HG02588 (cell line): ENCODE measurements at regions not wholly inside any gene's neighbourhood (a gene's known extent, or its start where the extent isn't known, plus 50 kb on each side); places are given as distances from the start of the nearest gene placed in this dataset.
A peak's percentile ranks its signal among the peaks of the same experiment; 100 is the strongest.
"Not testable (repeated sequence)": the region's sequence is repeated elsewhere in the genome, so short reads cannot be mapped to it uniquely, and the experiment has no call there.

Experiments used
- ATAC-seq: cut with Tn5 transposase; IDR thresholded peaks from one replicate; pipeline ENCODE4 v1.9.1; 2021; ENCODE audit warnings: mild to moderate bottlenecking, moderate library complexity; ENCODE audit not compliant: unreplicated experiment

DNA sequence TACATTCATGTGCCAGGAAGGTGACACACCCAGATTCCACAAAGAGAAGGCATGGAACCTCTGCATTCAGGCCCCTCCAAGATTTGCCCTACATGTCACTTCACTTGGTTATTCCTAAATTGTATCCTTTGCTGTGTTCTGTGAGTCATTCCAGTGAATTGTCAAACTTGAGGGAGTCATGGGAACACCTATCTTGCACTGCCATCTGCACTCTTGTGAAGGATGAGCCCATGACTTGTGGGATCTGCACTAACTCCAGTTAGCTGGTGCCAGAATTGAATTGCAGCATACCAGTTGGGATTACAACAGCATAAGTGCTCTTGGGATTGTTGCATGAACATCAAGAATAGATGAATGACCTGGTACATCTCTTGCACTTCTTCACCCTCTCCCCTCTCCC is 1288.0 kb upstream of the ZEB2 start:
- no peak for ATAC-seq

DNA sequence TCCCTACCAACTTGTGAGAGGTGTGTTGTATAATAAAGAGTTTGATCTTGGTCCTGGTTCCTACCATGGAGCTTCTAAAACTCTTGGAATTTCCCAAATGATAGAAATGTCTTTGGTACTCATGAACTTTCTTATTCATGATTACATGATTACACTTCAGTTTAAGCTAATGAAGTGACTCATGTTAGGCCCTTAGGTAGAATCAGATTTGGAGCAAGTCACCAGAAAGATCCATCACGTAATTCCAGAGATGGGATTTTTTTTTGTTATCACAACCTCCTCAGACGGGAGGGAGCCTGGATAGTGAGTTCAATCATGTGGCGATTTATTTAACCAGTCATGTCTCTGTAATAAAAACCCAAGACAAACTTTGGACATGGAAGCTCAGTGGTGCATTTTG is 1287.6 kb upstream of the ZEB2 start:
- no peak for ATAC-seq

DNA sequence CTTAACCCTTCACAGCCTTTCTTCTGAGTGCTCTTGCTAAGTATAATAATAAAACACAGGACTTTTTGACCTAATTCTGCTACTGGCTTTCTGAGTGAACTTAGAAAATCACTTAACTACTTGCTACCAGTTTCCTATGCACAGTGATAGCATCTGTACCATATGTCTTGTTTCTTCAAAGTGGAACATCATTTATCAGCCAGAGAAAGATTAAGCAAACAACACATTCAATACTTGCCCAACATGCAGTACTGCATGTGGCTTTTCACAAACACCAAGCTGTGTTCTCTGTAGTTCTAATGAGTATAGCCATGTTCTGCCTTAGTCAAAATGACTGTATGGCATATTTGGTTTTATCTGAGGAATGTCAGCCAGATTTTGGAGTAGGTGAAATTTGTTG is 1286.6 kb upstream of the ZEB2 start:
- ATAC-seq, result no peak

DNA sequence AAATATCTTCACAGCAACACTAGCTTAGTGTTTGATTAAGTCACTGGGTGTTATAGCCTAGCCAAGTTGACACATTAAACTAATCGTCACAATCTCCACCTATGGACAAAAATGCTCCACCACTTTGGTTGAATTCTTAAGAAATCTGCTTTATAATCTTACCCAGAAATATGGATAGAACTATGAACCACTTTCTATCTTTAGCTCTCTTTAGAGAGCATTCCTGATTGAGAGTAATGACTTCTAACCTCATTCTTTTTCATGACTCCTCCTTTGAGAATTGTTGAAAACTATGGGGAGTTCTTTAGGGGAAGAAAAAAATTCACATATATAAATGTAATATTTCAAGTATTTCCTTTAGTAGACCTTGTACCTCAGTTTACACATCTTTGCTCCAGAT is 1282.2 kb upstream of the ZEB2 start:
- no peak for ATAC-seq

DNA sequence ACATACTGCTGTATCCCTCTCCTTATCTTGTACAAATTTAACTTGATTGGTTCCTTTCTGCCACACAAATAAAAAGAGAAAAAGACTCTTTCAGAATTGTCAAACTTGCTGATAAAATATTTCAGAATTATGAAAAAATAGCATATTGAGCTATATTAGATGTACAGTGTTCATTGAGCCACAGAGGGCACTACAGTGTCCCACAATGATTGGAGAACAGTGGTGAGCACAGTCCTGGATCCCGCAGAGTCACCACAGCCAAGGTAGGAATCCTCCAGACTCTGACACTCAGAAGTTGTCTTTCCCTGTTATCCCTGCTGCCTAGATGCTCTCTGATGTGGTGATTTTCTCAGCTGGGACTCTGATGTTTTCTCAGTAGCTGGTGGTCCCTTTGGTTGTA is 1281.3 kb upstream of the ZEB2 start:
- no peak for ATAC-seq

DNA sequence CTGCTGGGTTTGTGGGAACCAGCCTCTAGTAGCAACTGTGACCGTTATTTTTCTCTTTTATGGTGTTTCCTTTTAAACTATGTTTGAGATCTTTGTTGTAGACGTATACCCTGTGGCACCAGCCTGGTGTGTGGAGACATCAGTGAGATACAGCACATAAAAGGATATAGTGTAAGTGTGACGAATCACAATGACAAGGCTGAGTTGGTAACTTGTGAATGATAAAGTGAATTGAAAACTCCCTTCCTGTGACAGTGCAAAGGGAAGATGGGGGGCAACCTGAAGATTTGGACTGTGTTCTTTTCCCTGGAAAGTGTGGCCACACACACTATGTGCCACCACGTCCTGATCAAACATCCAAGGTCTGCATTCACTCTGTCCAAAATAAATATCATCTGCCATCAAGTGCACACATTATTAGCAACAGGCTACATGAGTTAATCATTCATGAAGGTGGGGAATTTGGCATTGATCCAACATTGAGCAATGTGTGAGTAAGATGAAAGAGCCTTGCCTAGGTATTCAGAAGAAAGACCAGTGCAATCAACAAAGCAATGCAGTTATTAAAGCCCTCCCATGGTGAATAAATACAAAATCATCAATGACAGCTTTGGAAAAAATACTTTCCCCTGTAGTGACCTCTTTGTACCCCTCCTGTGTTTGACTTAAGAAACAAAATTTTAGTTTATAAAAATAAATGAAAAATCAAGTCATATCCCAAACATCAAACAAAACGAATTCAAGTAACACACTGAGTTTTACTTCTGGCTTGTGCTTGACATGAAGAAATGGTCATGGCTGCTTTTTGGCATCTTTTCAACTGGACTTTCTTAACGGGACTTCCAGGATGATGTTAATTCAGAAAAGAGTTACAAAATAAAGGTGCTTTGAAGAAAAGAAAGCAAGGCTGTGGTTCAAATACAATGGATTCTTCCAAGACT is 1280.5 kb upstream of the ZEB2 start:
- no peak for ATAC-seq

DNA sequence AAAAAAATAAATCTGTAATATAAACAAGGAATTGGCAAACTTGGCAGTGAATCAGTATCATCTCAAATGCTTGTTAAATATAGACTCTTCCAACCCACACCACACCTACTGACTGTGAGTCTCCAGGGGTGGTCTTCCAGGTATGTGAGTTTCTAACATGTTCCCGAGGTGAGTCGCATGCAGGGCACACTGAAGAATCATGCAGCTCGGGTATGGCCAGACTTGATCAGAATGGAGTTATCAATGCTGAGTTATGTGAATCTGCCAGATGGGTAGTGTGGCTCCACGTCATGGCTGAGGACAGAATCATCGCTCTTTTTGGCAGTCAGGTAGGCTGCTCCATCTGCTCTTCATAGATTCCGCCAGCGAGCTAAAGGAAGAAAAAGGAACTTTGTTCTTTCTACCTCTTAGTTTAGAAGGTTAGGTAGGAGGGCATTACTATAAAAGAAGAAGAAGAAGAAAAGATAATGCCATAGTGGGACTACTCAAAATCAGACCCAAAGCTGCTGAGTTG is 1279.7 kb upstream of the ZEB2 start:
- no peak for ATAC-seq

DNA sequence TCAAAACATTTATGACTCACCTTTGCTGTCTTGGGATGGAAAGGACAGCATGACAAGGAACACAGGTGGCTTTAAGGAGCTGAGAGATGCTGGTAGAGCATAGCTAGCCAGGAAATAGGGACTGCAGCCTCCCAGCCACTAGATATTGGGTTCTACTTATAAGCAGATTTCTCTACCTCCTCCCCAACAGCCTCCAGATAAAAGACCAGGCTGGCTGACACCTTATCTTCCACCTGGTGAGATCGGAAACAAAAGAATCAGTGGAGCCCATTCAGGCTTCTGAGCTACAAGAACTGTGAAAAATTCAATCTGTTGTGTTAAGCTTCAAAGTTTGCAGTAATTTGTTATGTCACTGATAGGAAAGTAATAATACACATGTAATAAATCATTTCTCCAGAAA is 1278.5 kb upstream of the ZEB2 start:
- ATAC-seq, result no peak

DNA sequence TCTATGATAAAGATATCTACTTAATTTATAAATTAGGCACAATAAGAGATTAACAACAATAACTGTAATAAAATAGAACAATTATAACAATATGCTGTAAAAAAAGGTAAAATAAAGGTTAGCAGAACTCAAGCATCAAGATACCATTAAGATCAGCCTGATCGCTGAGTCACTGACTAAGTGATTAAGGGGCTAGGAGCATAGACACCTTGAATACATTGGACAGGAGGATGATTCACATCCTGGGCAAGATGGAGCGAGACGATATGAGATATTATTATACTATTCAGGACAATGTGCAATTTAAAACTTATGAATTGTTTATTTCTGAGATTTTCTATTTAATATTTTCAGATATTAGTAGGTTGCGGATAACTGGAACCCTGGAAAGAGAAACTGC is 1277.8 kb upstream of the ZEB2 start:
- no peak for ATAC-seq

DNA sequence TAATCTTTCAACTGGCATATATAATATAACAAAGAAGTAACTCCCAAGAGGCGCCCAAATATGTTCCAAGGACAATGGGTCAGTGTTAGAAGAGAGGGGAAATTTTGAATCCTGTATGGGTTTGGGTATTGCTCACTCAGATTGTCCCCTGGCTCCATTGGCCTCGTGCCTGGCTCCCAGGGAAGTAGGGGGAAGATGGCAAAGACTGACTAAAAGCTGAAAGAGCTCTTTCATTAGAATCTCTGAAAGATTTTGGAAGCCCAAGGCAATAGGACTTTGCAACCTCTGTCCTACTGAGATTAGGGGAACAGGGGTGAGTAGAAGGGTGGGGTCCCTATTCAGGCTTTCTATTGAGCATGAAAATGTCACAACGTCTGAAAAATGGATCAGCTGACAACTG is 1272.8 kb upstream of the ZEB2 start:
- ATAC-seq, result no peak

DNA sequence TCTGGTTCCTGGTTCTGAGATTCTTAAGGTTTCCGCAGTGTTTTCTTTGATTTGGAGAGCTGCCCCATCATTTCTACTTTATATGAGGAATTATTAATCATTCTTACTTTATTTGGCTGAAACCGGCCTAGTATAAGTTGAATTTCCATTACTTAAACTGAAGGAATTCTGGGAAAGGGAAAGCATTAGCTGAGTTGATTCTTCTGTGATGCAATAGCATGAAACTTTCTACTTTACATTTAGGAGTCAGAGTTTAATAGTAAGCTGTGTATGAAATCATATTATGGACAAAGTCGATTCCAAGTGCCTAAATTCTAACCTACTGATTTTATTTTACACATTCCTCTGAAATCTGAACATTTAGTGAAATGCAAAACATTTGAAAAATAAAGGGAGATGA is 1269.7 kb upstream of the ZEB2 start:
- ATAC-seq, result no peak

DNA sequence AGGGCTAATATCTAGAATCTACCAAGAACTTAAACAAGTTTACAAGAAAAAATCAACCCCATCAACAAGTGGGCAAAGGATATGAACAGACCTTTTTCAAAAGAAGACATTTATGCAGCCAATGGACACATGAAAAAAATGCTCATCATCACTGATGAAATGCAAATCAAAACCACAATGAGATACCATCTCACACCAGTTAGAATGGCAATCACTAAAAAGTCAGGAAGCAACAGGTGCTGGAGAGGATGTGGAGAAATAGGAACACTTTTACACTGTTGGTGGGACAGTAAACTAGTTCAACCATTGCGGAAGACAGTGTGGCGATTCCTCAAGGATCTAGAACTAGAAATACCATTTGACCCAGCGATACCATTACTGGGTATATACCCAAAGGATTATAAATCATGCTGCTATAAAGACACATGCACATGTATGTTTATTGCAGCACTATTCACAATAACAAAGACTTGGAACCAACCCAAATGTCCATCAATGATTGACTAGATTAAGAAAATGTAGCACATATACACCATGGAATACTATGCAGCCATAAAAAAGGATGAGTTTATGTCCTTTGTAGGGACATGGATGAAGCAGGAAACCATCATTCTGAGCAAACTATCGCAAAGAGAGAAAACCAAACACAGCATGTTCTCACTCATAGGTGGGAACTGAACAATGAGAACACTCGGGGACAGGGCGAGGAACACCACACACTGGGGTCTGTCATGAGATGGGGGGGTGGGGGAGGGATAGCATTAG is 1267.9 kb upstream of the ZEB2 start:
- ATAC-seq, result not testable (repeated sequence)

DNA sequence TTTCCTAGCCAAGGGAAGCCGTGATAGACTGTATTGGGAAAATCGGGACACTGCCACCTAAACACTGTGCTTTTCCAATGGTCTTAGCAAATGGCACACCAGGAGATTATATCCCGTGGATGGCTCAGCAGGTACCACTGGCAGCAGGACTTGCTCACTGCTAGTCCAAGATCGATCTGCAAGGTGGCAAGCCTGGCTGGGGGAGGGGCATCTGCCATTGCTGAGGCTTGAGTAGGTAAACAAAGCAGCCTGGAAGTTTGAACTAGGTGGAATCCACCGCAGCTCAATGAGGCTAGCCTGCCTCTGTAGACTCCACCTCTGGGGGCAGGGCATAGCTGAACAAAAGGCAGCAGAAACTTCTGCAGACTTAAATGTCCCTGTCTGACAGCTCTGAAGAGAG is 1262.7 kb upstream of the ZEB2 start:
- ATAC-seq, result not testable (repeated sequence)

DNA sequence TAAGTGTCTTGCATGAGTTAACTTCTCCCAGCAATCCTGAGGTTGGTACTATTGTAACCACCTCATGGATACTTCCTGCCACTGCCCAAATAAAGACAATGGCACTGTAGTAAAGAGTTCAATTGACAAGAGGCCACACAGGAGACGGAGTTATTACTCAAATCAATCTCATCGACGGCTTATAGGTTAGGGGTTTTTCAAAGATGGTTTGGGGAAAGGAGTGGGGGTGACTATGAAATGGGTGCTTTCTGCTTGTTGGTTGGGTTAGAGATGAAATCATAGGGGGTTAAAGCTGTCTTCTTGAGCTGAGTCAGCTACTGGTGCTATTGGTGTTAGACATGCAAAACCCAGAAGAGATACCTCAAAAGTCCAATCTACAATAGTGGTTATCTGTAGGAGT is 1258.0 kb upstream of the ZEB2 start:
- ATAC-seq, result peak; percentile 68

DNA sequence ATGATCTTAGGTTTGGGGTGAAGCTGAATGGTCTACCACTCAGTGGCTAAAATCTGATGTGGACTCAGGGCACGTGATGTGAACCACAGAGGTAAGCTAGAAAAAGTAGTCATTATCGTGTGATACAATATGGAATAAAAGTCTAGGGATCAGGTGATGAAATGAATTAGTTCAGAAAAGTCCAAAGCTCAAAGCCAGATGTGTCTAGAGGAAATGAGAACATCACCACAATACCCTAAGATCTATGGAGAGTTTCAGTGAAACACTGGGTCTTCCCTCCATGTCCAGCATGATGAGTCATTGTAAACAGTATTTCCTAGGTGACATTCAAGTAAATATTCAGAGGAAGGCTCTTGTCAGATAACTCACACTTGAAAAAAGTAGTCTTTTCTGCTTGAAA is 1257.4 kb upstream of the ZEB2 start:
- peak; percentile 42 for ATAC-seq

DNA sequence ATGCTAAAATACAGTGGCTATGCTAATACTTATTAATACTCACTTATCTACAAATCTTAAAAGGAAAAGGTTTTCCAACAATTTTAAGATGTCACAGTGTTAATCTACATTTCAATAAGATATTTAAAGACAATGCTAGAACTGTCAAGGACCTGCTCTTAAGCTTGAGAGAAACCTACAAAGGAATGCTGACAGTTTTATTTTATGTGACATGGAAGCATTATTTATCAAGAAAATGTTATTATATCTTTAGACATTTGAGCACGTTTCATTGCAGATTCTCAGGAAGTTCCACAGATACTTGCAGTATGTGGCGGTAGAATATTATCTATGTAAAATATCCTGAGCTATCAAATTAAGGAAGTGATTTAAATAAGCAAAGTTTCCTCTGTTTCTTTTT is 1255.7 kb upstream of the ZEB2 start:
- ATAC-seq, result no peak

DNA sequence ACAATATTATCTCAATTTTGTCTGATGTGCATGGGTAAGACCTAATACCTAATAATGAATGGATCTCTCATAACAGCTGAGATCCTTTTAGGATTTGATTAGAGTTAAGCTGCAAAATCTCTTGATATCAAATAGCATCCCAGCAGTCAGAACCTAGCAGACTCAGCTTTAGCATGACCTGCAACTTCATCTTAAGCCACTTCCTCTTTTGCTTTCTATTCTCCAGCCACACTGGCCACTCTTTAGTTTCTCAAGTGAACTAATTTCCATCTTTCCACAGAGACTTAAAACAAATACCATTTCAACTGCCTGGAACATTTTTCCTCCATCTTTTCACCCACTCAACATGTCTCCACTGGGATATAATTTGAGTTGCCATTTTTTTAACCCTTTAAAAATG is 1251.6 kb upstream of the ZEB2 start:
- peak; percentile 97 for ATAC-seq

DNA sequence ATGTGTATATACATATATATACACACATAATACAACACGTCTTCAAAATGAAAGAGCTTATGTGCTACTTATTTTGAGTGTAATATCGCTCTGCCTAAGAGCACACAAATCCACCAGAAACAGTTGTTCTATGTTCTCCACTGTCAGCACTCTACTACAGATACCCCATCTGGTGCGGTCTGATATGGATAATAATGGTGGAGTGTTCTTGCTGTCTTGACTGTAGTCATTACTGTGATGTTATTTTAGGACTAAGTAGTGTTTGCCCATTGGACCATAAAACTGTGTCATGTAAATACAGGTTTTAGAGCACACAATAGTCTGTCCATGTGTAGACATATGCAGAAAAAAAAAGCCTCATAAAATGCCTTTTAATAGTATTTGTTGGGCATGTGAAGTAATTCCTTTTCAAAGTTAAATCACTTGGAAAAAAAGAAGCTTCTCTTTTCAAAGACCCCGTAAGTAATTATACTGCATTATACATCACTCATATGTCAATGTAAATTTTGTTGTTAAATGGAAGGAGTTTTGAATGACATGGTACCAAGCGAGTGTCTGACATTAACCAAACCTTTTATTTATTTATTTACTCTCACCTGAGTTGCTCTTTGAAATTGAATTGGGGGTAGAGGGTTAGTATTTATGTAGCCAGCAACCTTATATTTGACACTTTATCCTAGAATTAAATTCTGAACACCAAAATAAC is 1249.2 kb upstream of the ZEB2 start:
- no peak for ATAC-seq

DNA sequence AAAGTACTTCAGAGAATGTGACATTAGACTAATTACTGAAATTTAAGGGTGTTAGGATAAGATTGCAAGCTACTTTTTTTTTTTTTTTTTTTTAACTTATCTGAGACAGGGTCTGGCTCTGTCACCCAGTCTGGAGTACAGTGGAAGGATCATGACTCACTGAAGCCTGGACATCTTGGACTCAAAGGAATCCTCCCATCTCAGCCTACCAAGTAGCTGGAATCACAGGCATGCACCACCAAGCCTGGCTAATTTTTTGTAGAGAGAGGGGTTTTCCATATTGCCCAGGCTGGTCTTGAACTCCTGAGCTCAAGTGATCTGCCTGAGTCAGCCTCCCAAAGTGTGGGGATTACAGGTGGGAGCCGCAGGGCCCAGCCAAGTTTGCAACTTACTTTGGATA is 1246.0 kb upstream of the ZEB2 start:
- ATAC-seq, result no peak

DNA sequence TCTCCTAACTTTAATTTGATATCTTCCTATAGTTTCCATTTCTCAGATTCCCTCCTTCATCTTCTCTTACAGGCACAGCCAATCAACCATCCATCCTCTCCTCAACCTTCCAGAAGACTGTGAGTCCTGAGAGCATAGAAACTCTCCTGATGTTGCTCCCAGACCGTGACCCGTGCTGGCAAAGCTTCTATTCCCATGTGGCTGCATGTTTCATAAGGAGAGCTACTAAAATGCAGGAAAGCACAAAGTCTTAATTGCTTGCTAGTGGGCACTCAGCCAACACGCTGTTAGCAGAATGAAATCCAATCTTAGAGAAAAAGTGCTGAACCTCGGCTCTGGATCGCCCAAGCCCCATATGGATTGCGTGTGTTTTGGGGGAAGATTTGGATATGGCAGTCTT is 1244.7 kb upstream of the ZEB2 start:
- no peak for ATAC-seq
